Loucy (cell line): ENCODE measurements at regions not wholly inside any gene's neighbourhood (a gene's known extent, or its start where the extent isn't known, plus 50 kb on each side); places are given as distances from the start of the nearest gene placed in this dataset.

Experiments used
- H2AFZ ChIP-seq: fragments of 200-600 bp; sonication (generic); 2 replicates; pipeline ENCODE4 v1.6.0; 2016; ENCODE audit warnings: antibody characterized with exemption, mild to moderate bottlenecking, low read length, moderate library complexity
- H3F3A ChIP-seq: fragments of 200-600 bp; 2 replicates; pipeline ENCODE4 v1.6.0; 2016; ENCODE audit warnings: antibody characterized with exemption, low read depth, mild to moderate bottlenecking
- H3K27me3 ChIP-seq: fragments of 200-600 bp; sonication (generic); 2 replicates; pipeline ENCODE4 v1.6.1; 2014; ENCODE audit warnings: low read length, mild to moderate bottlenecking; ENCODE audit not compliant: insufficient read depth, poor library complexity, severe bottlenecking
- H3K36me3 ChIP-seq: fragments of 200-600 bp; sonication (generic); 2 replicates; pipeline ENCODE4 v1.6.1; 2016; ENCODE audit warnings: low read length; ENCODE audit not compliant: insufficient read depth
- H3K4me1 ChIP-seq: fragments of 200-600 bp; sonication (generic); 2 replicates; pipeline ENCODE4 v1.5.1; 2014; ENCODE audit warnings: low read length, mild to moderate bottlenecking; ENCODE audit not compliant: insufficient read depth, poor library complexity, severe bottlenecking
- H3K4me2 ChIP-seq: fragments of 200-600 bp; sonication (generic); 2 replicates; pipeline ENCODE4 v1.6.0; 2014; ENCODE audit warnings: antibody characterized with exemption, low read length, low read depth, mild to moderate bottlenecking; ENCODE audit not compliant: poor library complexity, severe bottlenecking
- H3K4me3 ChIP-seq: fragments of 200-600 bp; sonication (generic); 2 replicates; pipeline ENCODE4 v1.5.1; 2014; ENCODE audit warnings: low read length, mild to moderate bottlenecking, mixed read lengths; ENCODE audit not compliant: poor library complexity, severe bottlenecking
- H3K79me2 ChIP-seq: fragments of 200-600 bp; sonication (generic); 2 replicates; pipeline ENCODE4 v1.6.1; 2014; ENCODE audit warnings: low read length; ENCODE audit not compliant: insufficient read depth
- H3K9ac ChIP-seq: fragments of 200-600 bp; sonication (generic); 2 replicates; pipeline ENCODE4 v1.6.0; 2014; ENCODE audit warnings: mild to moderate bottlenecking, low read depth, low read length, moderate library complexity; ENCODE audit not compliant: poor library complexity, severe bottlenecking
- H3K9me2 ChIP-seq: fragments of 200-600 bp; sonication (generic); replicated peaks from 2 replicates; pipeline ENCODE4 v1.6.1; 2016; ENCODE audit warnings: low read depth, low read length, mixed read lengths
- H3K9me3 ChIP-seq: fragments of 200-600 bp; sonication (generic); 2 replicates; pipeline ENCODE4 v1.6.1; 2014; ENCODE audit warnings: mild to moderate bottlenecking, antibody characterized with exemption, low read length, low read depth; ENCODE audit not compliant: insufficient read depth
- H4K20me1 ChIP-seq: fragments of 200-600 bp; sonication (generic); 2 replicates; pipeline ENCODE4 v1.6.0; 2014; ENCODE audit warnings: antibody characterized with exemption, low read length, mild to moderate bottlenecking; ENCODE audit not compliant: insufficient read depth, poor library complexity, severe bottlenecking
- CTCF ChIP-seq: fragments of 200-600 bp; sonication (generic); conservative IDR thresholded peaks from 2 replicates; pipeline ENCODE4 v1.5.1; 2014; ENCODE audit warnings: mild to moderate bottlenecking, antibody characterized with exemption, low read length
- EZH2phosphoT487 ChIP-seq: fragments of 200-600 bp; IDR thresholded peaks from 2 replicates; pipeline ENCODE4 v1.6.1; 2018; ENCODE audit warnings: antibody characterized with exemption, mild to moderate bottlenecking, moderate library complexity, borderline replicate concordance

- Histone ChIP-seq H3K9ac (no peak overlapping the region), H2AFZ (no peak overlapping the region), H3K4me2 (no peak overlapping the region), H3K27me3 (no peaks in the 10 kb centered on the region), H4K20me1 (no peaks in the 10 kb centered on the region), H3K36me3 (no peaks in the 10 kb centered on the region), H3K9me2 (no peaks in the 10 kb centered on the region), H3K4me3 (no peak overlapping the region), H3K4me1 (no peaks in the 10 kb centered on the region), H3K9me3 (no peaks in the 10 kb centered on the region), H3K79me2 (no peaks in the 10 kb centered on the region), H3F3A (no peaks in the 10 kb centered on the region)
- no peak for TF ChIP-seq CTCF
- no peak for TF ChIP-seq EZH2phosphoT487
Observed at GRCh38 chr5:22986281-22986680, 133.1 kb upstream of the CDH12 start.

- Histone ChIP-seq H3K36me3 (no peaks in the 10 kb centered on the region), H3K4me1 (no peaks in the 10 kb centered on the region), H3K4me2 (no peak overlapping the region), H3K4me3 (no peak overlapping the region), H3K9me3 (no peaks in the 10 kb centered on the region), H2AFZ (no peak overlapping the region), H3K9me2 (no peaks in the 10 kb centered on the region), H3K9ac (no peak overlapping the region), H3K27me3 (no peaks in the 10 kb centered on the region), H3F3A (no peaks in the 10 kb centered on the region), H3K79me2 (no peaks in the 10 kb centered on the region), H4K20me1 (no peaks in the 10 kb centered on the region)
- TF ChIP-seq EZH2phosphoT487 (no peak), CTCF (no peak)
Observed at GRCh38 chr5:22985446-22985845, 132.3 kb upstream of the CDH12 start.

GRCh38 chr5:22970956-22971618, 117.9 kb upstream of the CDH12 start:
- TF ChIP-seq CTCF = no peak
- Histone ChIP-seq H3K9me2 (no peaks in the 10 kb centered on the region), H3K79me2 (no peaks in the 10 kb centered on the region), H3K4me2 (no peak overlapping the region), H3K9me3 (no peaks in the 10 kb centered on the region; the same call in 1 of the 2 replicates), H3F3A (no peaks in the 10 kb centered on the region), H2AFZ (no peak overlapping the region), H3K4me3 (no peak overlapping the region), H3K36me3 (no peaks in the 10 kb centered on the region), H3K9ac (no peak overlapping the region), H4K20me1 (no peaks in the 10 kb centered on the region), H3K4me1 (no peaks in the 10 kb centered on the region), H3K27me3 (no peaks in the 10 kb centered on the region)
